ENCODE measurements at regions not wholly inside any gene's neighbourhood (a gene's known extent, or its start where the extent isn't known, plus 50 kb on each side); places are given as distances from the start of the nearest gene placed in this dataset.

DNA sequence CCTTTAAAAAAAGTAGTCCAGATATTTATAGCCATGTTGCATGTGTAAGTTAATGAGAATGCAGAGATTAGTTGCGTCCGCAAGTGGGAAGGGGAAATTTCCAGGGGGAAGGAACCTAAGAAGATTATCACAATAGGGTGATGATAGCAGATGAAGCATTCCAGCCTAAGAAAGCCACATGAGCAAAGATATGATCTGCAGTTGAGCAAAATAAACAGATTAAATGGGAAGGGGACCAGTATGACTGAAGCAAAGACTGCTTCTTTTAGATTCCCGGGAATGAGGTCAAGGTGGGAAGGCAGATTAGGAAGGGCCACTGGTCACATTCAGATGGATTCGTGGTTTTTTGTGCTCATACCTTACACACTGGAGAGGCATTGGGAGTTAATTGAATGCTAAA is 154.6 kb upstream of the CDH2 start:
- Histone ChIP-seq H3K27me3 (replicated peaks in 1 of 2; ENCODE audit: control insufficient read depth in 2 of 2, insufficient read depth in 2 of 2, low read length in 1 of 2) (no peaks in the 10 kb centered on the region), H3K9ac (ENCODE audit: control insufficient read depth, insufficient read depth, low read length) (no peak overlapping the region), H4K20me1 (ENCODE audit: control insufficient read depth, insufficient read depth) (no peaks in the 10 kb centered on the region), H3K4me1 (ENCODE audit: control insufficient read depth, insufficient read depth, low read length) (no peaks in the 10 kb centered on the region), H3K27ac (ENCODE audit: control insufficient read depth, insufficient read depth) (no peak overlapping the region), H2AFZ (ENCODE audit: control insufficient read depth, low read depth, low read length) (no peak overlapping the region), H3K4me3 (no peak overlapping the region), H3K4me2 (ENCODE audit: control insufficient read depth, insufficient read depth) (no peak overlapping the region), H3K36me3 (ENCODE audit: control insufficient read depth in 2 of 2, insufficient read depth in 2 of 2, low read length in 1 of 2) (no peaks in the 10 kb centered on the region), H3K9me3 (replicated peaks; ENCODE audit: control insufficient read depth, insufficient read depth, low read length) (no peaks in the 10 kb centered on the region), H3K79me2 (ENCODE audit: control insufficient read depth, insufficient read depth, low read length) (no peaks in the 10 kb centered on the region)
- POLR2A ChIA-PET = no interaction called here
- no TSS peak for BruUV-seq (replicated peaks)
- CTCF ChIA-PET = no interaction called here
- intact Hi-C loops (cut with micrococcal nuclease; ENCODE audit: unreplicated experiment) (no loop called here), in situ Hi-C loops (cut with MboI) (no loop called here)
- 35% methylated on average over 4 of the region's 4 CpGs for whole genome bisulfite sequencing (ENCODE audit: insufficient coverage, insufficient replicate concordance, low lambda C conversion rate, missing lambda C conversion rate)
- SMC1A ChIA-PET (ENCODE audit: uncharacterized antibody, unreplicated experiment) = interaction anchor here (0.6 kb wide), 1 partner anchor 477 kb away, joined by 3 read pairs; no protein-coding TSS in a partner anchor
- RAD21 ChIA-PET (ENCODE audit: unreplicated experiment) = no interaction called here
- FAIRE-seq (no peak), ATAC-seq (no peak), DNase-seq (ENCODE audit: low read depth, low spot score) (no peak)
- TF ChIP-seq BMI1 (IDR thresholded peaks at IDR 0.05; ENCODE audit: borderline replicate concordance) (no peak), CEBPB (IDR thresholded peaks at IDR 0.05; ENCODE audit: borderline replicate concordance in 1 of 2, low read depth in 2 of 2, low read length in 2 of 2) (no peak), NBN (IDR thresholded peaks at IDR 0.05) (no peak), CREM (IDR thresholded peaks at IDR 0.05; ENCODE audit: low read depth) (no peak), TARDBP (IDR thresholded peaks at IDR 0.05; ENCODE audit: borderline replicate concordance) (no peak), BHLHE40 (IDR thresholded peaks at IDR 0.05; ENCODE audit: borderline replicate concordance in 1 of 2, low read depth in 2 of 2, low read length in 1 of 2) (no peak)
- TF ChIP-seq, protein P1, sequence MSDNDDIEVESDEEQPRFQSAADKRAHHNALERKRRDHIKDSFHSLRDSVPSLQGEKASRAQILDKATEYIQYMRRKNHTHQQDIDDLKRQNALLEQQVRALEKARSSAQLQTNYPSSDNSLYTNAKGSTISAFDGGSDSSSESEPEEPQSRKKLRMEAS (IDR thresholded peaks at IDR 0.05; ENCODE audit: low read depth, low read length) = no peak
- TF ChIP-seq, protein P2, sequence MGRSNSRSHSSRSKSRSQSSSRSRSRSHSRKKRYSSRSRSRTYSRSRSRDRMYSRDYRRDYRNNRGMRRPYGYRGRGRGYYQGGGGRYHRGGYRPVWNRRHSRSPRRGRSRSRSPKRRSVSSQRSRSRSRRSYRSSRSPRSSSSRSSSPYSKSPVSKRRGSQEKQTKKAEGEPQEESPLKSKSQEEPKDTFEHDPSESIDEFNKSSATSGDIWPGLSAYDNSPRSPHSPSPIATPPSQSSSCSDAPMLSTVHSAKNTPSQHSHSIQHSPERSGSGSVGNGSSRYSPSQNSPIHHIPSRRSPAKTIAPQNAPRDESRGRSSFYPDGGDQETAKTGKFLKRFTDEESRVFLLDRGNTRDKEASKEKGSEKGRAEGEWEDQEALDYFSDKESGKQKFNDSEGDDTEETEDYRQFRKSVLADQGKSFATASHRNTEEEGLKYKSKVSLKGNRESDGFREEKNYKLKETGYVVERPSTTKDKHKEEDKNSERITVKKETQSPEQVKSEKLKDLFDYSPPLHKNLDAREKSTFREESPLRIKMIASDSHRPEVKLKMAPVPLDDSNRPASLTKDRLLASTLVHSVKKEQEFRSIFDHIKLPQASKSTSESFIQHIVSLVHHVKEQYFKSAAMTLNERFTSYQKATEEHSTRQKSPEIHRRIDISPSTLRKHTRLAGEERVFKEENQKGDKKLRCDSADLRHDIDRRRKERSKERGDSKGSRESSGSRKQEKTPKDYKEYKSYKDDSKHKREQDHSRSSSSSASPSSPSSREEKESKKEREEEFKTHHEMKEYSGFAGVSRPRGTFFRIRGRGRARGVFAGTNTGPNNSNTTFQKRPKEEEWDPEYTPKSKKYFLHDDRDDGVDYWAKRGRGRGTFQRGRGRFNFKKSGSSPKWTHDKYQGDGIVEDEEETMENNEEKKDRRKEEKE (IDR thresholded peaks at IDR 0.05) = no peak
- TF ChIP-seq, protein P3, sequence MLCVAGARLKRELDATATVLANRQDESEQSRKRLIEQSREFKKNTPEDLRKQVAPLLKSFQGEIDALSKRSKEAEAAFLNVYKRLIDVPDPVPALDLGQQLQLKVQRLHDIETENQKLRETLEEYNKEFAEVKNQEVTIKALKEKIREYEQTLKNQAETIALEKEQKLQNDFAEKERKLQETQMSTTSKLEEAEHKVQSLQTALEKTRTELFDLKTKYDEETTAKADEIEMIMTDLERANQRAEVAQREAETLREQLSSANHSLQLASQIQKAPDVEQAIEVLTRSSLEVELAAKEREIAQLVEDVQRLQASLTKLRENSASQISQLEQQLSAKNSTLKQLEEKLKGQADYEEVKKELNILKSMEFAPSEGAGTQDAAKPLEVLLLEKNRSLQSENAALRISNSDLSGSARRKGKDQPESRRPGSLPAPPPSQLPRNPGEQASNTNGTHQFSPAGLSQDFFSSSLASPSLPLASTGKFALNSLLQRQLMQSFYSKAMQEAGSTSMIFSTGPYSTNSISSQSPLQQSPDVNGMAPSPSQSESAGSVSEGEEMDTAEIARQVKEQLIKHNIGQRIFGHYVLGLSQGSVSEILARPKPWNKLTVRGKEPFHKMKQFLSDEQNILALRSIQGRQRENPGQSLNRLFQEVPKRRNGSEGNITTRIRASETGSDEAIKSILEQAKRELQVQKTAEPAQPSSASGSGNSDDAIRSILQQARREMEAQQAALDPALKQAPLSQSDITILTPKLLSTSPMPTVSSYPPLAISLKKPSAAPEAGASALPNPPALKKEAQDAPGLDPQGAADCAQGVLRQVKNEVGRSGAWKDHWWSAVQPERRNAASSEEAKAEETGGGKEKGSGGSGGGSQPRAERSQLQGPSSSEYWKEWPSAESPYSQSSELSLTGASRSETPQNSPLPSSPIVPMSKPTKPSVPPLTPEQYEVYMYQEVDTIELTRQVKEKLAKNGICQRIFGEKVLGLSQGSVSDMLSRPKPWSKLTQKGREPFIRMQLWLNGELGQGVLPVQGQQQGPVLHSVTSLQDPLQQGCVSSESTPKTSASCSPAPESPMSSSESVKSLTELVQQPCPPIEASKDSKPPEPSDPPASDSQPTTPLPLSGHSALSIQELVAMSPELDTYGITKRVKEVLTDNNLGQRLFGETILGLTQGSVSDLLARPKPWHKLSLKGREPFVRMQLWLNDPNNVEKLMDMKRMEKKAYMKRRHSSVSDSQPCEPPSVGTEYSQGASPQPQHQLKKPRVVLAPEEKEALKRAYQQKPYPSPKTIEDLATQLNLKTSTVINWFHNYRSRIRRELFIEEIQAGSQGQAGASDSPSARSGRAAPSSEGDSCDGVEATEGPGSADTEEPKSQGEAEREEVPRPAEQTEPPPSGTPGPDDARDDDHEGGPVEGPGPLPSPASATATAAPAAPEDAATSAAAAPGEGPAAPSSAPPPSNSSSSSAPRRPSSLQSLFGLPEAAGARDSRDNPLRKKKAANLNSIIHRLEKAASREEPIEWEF (IDR thresholded peaks at IDR 0.05; ENCODE audit: insufficient replicate concordance, low read depth, low read length) = no peak
- TF ChIP-seq, protein P4, sequence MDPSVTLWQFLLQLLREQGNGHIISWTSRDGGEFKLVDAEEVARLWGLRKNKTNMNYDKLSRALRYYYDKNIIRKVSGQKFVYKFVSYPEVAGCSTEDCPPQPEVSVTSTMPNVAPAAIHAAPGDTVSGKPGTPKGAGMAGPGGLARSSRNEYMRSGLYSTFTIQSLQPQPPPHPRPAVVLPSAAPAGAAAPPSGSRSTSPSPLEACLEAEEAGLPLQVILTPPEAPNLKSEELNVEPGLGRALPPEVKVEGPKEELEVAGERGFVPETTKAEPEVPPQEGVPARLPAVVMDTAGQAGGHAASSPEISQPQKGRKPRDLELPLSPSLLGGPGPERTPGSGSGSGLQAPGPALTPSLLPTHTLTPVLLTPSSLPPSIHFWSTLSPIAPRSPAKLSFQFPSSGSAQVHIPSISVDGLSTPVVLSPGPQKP (IDR thresholded peaks at IDR 0.05; ENCODE audit: low read depth, low read length) = no peak
- TF ChIP-seq, protein P5, sequence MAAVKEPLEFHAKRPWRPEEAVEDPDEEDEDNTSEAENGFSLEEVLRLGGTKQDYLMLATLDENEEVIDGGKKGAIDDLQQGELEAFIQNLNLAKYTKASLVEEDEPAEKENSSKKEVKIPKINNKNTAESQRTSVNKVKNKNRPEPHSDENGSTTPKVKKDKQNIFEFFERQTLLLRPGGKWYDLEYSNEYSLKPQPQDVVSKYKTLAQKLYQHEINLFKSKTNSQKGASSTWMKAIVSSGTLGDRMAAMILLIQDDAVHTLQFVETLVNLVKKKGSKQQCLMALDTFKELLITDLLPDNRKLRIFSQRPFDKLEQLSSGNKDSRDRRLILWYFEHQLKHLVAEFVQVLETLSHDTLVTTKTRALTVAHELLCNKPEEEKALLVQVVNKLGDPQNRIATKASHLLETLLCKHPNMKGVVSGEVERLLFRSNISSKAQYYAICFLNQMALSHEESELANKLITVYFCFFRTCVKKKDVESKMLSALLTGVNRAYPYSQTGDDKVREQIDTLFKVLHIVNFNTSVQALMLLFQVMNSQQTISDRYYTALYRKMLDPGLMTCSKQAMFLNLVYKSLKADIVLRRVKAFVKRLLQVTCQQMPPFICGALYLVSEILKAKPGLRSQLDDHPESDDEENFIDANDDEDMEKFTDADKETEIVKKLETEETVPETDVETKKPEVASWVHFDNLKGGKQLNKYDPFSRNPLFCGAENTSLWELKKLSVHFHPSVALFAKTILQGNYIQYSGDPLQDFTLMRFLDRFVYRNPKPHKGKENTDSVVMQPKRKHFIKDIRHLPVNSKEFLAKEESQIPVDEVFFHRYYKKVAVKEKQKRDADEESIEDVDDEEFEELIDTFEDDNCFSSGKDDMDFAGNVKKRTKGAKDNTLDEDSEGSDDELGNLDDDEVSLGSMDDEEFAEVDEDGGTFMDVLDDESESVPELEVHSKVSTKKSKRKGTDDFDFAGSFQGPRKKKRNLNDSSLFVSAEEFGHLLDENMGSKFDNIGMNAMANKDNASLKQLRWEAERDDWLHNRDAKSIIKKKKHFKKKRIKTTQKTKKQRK (IDR thresholded peaks at IDR 0.05; ENCODE audit: low read depth, low read length) = no peak
